ENCODE measurements at regions not wholly inside any gene's neighbourhood (a gene's known extent, or its start where the extent isn't known, plus 50 kb on each side); places are given as distances from the start of the nearest gene placed in this dataset.

DNA sequence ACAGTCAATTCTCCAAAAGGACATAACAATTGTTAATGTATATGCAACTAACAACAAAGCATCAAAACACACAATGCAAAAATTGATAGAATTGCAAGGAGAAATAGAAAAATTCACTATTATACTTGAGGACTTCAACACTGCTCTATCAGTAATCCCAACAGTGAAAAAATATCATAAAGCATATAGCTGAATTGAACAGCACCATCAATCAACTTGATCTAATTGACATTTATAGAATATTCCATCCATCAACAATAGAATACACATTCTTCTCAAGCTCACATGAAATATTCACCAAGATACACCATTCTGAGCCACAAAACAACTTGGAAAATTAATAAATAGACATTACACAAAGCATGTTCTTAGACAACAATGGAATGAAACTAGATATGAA, 60.1 kb upstream of the ASXL3 start:
- H3K27ac Mint-ChIP-seq (ENCODE audit: unreplicated experiment) = no peak overlapping the region
- H3K36me3 Mint-ChIP-seq (ENCODE audit: low read depth) = peaks cover 4% of the 10 kb centered on the region
- no peak for DNase-seq (ENCODE audit: low spot score)
- H3K4me1 Mint-ChIP-seq (ENCODE audit: low read depth) = no peaks in the 10 kb centered on the region
- H3K4me3 Mint-ChIP-seq (ENCODE audit: unreplicated experiment) = no peak overlapping the region
- H3K27me3 Mint-ChIP-seq (ENCODE audit: low read depth) = no peaks in the 10 kb centered on the region
- H3K9me3 Mint-ChIP-seq (ENCODE audit: low read depth) = peaks cover 26% of the 10 kb centered on the region
- TF ChIP-seq, protein P1, sequence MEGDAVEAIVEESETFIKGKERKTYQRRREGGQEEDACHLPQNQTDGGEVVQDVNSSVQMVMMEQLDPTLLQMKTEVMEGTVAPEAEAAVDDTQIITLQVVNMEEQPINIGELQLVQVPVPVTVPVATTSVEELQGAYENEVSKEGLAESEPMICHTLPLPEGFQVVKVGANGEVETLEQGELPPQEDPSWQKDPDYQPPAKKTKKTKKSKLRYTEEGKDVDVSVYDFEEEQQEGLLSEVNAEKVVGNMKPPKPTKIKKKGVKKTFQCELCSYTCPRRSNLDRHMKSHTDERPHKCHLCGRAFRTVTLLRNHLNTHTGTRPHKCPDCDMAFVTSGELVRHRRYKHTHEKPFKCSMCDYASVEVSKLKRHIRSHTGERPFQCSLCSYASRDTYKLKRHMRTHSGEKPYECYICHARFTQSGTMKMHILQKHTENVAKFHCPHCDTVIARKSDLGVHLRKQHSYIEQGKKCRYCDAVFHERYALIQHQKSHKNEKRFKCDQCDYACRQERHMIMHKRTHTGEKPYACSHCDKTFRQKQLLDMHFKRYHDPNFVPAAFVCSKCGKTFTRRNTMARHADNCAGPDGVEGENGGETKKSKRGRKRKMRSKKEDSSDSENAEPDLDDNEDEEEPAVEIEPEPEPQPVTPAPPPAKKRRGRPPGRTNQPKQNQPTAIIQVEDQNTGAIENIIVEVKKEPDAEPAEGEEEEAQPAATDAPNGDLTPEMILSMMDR (IDR thresholded peaks at IDR 0.05) = no peak

DNA sequence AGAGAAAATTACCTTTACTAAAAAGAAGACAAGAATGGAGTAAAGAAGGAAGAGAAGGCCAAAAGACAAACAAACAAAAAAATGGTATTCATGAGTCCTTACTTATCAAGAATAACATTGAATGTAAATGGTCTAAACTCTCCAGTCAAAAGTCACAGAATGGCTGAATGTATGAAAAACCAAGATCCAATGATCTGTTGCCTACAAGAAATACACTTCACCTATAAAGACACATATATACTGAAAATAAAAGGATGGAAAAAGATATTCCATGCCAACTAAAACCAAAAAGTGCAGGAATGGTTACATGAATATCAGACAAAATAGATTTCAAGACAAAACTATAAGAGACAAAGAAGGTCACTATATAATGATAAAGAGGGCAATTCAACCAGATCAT, 65.0 kb upstream of the ASXL3 start:
- Mint-ChIP-seq H3K4me1 (ENCODE audit: low read depth) (no peaks in the 10 kb centered on the region), H3K9me3 (ENCODE audit: low read depth) (peaks cover 38% of the 10 kb centered on the region), H3K36me3 (ENCODE audit: low read depth) (peaks cover 6% of the 10 kb centered on the region), H3K4me3 (ENCODE audit: unreplicated experiment) (no peak overlapping the region), H3K27ac (ENCODE audit: unreplicated experiment) (no peak overlapping the region), H3K27me3 (ENCODE audit: low read depth) (no peaks in the 10 kb centered on the region)
- TF ChIP-seq, protein P1 (IDR thresholded peaks at IDR 0.05) = no peak
- DNase-seq (ENCODE audit: low spot score) = no peak

DNA sequence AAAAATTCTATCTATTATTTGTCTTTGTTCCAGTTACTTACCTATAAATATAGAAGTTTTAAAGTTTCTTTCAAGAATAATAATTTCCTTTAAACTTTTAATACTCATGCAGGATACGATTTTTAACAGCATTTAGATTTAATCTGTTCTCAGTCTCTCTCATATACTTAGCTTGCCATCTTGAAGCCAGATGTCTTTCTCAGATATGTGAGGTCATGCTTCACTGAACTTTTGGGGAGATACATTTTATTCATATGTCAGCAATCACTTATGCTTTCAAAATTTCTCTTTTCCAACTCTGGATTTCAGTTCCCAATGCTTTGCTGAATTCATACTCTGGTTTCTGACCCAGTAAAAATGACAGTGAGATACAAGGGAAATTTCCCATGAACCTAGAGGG, 66.5 kb upstream of the CCDC178 start:
- Mint-ChIP-seq H3K9me3 (ENCODE audit: low read depth) (peaks cover 18% of the 10 kb centered on the region), H3K4me1 (ENCODE audit: low read depth) (no peaks in the 10 kb centered on the region), H3K4me3 (ENCODE audit: unreplicated experiment) (no peak overlapping the region), H3K36me3 (ENCODE audit: low read depth) (peaks cover 2% of the 10 kb centered on the region), H3K27me3 (ENCODE audit: low read depth) (no peaks in the 10 kb centered on the region), H3K27ac (ENCODE audit: unreplicated experiment) (no peak overlapping the region)
- no peak for DNase-seq (ENCODE audit: low spot score)
- TF ChIP-seq, protein P1 (IDR thresholded peaks at IDR 0.05) = no peak

DNA sequence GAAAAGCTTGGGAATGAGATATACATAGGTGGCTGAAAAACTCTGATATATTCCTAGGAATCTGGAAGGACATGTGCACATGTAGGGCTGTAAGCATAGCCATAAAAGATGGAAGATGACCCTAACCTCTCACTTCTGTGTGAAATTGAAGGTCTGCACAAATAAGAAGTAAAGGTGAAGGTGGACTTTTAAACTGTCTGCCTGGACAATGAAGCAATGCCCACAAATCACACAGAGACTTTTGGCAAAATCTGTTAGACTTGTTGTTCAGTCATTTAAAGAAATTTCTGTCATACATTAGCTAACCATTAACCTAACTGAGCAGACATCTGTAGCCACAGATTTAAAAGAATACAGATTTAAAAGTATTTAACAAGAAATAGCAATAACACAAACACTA, 65.3 kb upstream of the CCDC178 start:
- Mint-ChIP-seq H3K9me3 (ENCODE audit: low read depth) (peaks cover 11% of the 10 kb centered on the region), H3K27me3 (ENCODE audit: low read depth) (no peaks in the 10 kb centered on the region), H3K36me3 (ENCODE audit: low read depth) (no peaks in the 10 kb centered on the region), H3K27ac (ENCODE audit: unreplicated experiment) (no peak overlapping the region), H3K4me1 (ENCODE audit: low read depth) (no peaks in the 10 kb centered on the region), H3K4me3 (ENCODE audit: unreplicated experiment) (no peak overlapping the region)
- TF ChIP-seq, protein P1 (IDR thresholded peaks at IDR 0.05) = no peak
- DNase-seq (ENCODE audit: low spot score) = no peak

DNA sequence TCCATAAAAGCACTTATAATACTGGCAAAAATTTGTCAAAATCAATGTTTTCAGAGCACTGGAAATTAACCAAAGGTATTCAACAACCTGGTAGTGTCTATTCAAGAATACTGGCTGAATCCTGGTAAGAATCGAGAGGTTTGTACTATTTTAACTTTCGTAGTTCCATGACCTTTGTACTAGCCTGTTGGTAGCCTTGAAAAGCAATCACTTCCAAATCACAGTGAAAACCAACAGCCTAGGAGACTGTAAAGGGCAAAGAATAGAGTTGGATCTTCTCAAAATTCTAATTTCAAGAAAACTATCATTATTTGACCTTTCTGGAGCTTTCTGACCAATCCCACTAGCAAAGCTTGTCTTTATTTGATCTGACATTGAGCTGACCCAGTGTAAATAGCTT, 64.8 kb upstream of the CCDC178 start:
- H3K36me3 Mint-ChIP-seq (ENCODE audit: low read depth) = no peaks in the 10 kb centered on the region
- no peak overlapping the region for H3K4me3 Mint-ChIP-seq (ENCODE audit: unreplicated experiment)
- no peak overlapping the region for H3K27ac Mint-ChIP-seq (ENCODE audit: unreplicated experiment)
- no peaks in the 10 kb centered on the region for H3K27me3 Mint-ChIP-seq (ENCODE audit: low read depth)
- H3K9me3 Mint-ChIP-seq (ENCODE audit: low read depth) = peaks cover 11% of the 10 kb centered on the region
- TF ChIP-seq, protein P1 (IDR thresholded peaks at IDR 0.05) = no peak
- no peak for DNase-seq (ENCODE audit: low spot score)
- no peaks in the 10 kb centered on the region for H3K4me1 Mint-ChIP-seq (ENCODE audit: low read depth)

Data from chondrocyte (in vitro differentiated cells).